Temporal lobe (tissue), 1 donor: ENCODE measurements at regions not wholly inside any gene's neighbourhood (a gene's known extent, or its start where the extent isn't known, plus 50 kb on each side); places are given as distances from the start of the nearest gene placed in this dataset. TPM values are rescaled to one million over a fixed set of nuclear protein-coding genes. Genes with fewer than 3 reads are reported as not detected.

Experiments
- small RNA-seq: library from RNA; depleted of rRNA; stranded (forward); fragments of <200 nt; gene quantifications from one replicate; pipeline ENCODE3, GENCODE V24; 2014; ENCODE audit warnings: low replicate concordance

Small RNA genes in the stretch of these regions (small RNA-seq; reads per million reads assigned to genes)
- gene RNU6-505P = not detected
